Mesenchymal stem cell (in vitro differentiated cells and primary cell): ENCODE measurements at regions not wholly inside any gene's neighbourhood (a gene's known extent, or its start where the extent isn't known, plus 50 kb on each side); places are given as distances from the start of the nearest gene placed in this dataset.

Experiments
- DNase-seq: peaks from one replicate; pipeline ENCODE4 v3.0.0-alpha.2; 2013
- H2AFZ ChIP-seq: one replicate; pipeline ENCODE4 v1.6.1; 2013; ENCODE audit warnings: low read depth, mild to moderate bottlenecking, control low read depth, inconsistent platforms, low read length, moderate library complexity
- H2AK5ac ChIP-seq: 2 replicates; pipeline ENCODE4 v1.6.1; 2013; ENCODE audit warnings: low read length, moderate library complexity, mild to moderate bottlenecking, inconsistent platforms; ENCODE audit not compliant: severe bottlenecking
- H2BK120ac ChIP-seq: one replicate; pipeline ENCODE4 v1.6.1; 2013; ENCODE audit warnings: low read depth, mild to moderate bottlenecking, inconsistent platforms, low read length, moderate library complexity
- H2BK12ac ChIP-seq, 2 experiments: one replicate each; pipeline ENCODE4 v1.6.1; 2013; ENCODE audit warnings: inconsistent platforms in 2 of 2, low read length in 2 of 2, mild to moderate bottlenecking in 2 of 2, moderate library complexity in 2 of 2, control low read depth in 1 of 2
- H2BK15ac ChIP-seq: one replicate; pipeline ENCODE4 v1.6.1; 2013; ENCODE audit warnings: mild to moderate bottlenecking, low read depth, inconsistent platforms; ENCODE audit not compliant: poor library complexity, severe bottlenecking
- H2BK5ac ChIP-seq: 2 replicates; pipeline ENCODE4 v1.6.1; 2013; ENCODE audit warnings: low read depth, mild to moderate bottlenecking, low read length, control low read depth, inconsistent platforms; ENCODE audit not compliant: poor library complexity, severe bottlenecking
- H3K14ac ChIP-seq, 2 experiments: one replicate each; pipeline ENCODE4 v1.6.1; 2013; ENCODE audit warnings: inconsistent platforms in 2 of 2, low read length in 2 of 2, control low read depth in 1 of 2, mild to moderate bottlenecking in 1 of 2, moderate library complexity in 1 of 2
- H3K18ac ChIP-seq, 2 experiments: one replicate each; pipeline ENCODE4 v1.6.1; 2013; ENCODE audit warnings: inconsistent platforms in 2 of 2, low read length in 2 of 2, control low read depth in 1 of 2, low read depth in 1 of 2, mild to moderate bottlenecking in 1 of 2
- H3K23ac ChIP-seq, 2 experiments: one replicate each; pipeline ENCODE4 v1.6.1; 2013; ENCODE audit warnings: inconsistent platforms in 2 of 2, low read length in 2 of 2, mild to moderate bottlenecking in 2 of 2, moderate library complexity in 2 of 2, control low read depth in 1 of 2
- H3K27ac ChIP-seq: 2 replicates; pipeline ENCODE4 v1.5.1; 2013; ENCODE audit warnings: mild to moderate bottlenecking, moderate library complexity, low read length, control low read depth, inconsistent platforms; ENCODE audit not compliant: poor library complexity, severe bottlenecking
- H3K27me3 ChIP-seq, 2 experiments: 2 replicates each; pipeline versions ENCODE4 v1.6.1 to v1.7.0; 2013; ENCODE audit warnings: low read length in 2 of 2, mild to moderate bottlenecking in 2 of 2, moderate library complexity in 2 of 2, control low read depth in 1 of 2, inconsistent platforms in 1 of 2; ENCODE audit not compliant: control insufficient read depth in 1 of 2, insufficient read depth in 1 of 2
- H3K36me3 ChIP-seq, 2 experiments: 2 replicates each; pipeline versions ENCODE4 v1.6.1 to v1.7.0; 2013; ENCODE audit warnings: low read length in 2 of 2, control low read depth in 1 of 2, inconsistent platforms in 1 of 2, low read depth in 1 of 2, mild to moderate bottlenecking in 1 of 2; ENCODE audit not compliant: insufficient read depth in 2 of 2, control insufficient read depth in 1 of 2
- H3K4ac ChIP-seq, 2 experiments: one replicate each; pipeline ENCODE4 v1.6.1; 2013; ENCODE audit warnings: inconsistent platforms in 2 of 2, low read length in 2 of 2, mild to moderate bottlenecking in 2 of 2, moderate library complexity in 2 of 2, control low read depth in 1 of 2, low read depth in 1 of 2
- H3K4me1 ChIP-seq: 2 replicates; pipeline ENCODE4 v1.6.1; 2013; ENCODE audit warnings: low read depth, low read length, control low read depth; ENCODE audit not compliant: control insufficient read depth, insufficient read depth
- H3K4me2 ChIP-seq: 2 replicates; pipeline ENCODE4 v1.6.1; 2013; ENCODE audit warnings: low read length, mild to moderate bottlenecking, inconsistent platforms; ENCODE audit not compliant: poor library complexity, severe bottlenecking
- H3K4me3 ChIP-seq, 2 experiments: 2 replicates each; pipeline versions ENCODE4 v1.5.1 to v1.7.0; 2013; ENCODE audit warnings: low read length in 2 of 2, mild to moderate bottlenecking in 2 of 2, control low read depth in 1 of 2, low read depth in 1 of 2; ENCODE audit not compliant: insufficient read depth in 1 of 2
- H3K79me1 ChIP-seq: replicated peaks from 2 replicates; pipeline ENCODE4 v1.6.1; 2013; ENCODE audit warnings: mild to moderate bottlenecking, control low read depth, low read length, inconsistent platforms; ENCODE audit not compliant: poor library complexity, severe bottlenecking
- H3K9ac ChIP-seq: 2 replicates; pipeline ENCODE4 v1.7.0; 2013; ENCODE audit warnings: mild to moderate bottlenecking, low read length, moderate library complexity
- H3K9me3 ChIP-seq: 2 replicates; pipeline ENCODE4 v1.7.0; 2013; ENCODE audit warnings: mild to moderate bottlenecking, low read length; ENCODE audit not compliant: control insufficient read depth
- H4K8ac ChIP-seq: one replicate; pipeline ENCODE4 v1.6.1; 2013; ENCODE audit warnings: inconsistent platforms, mild to moderate bottlenecking, low read length, moderate library complexity
- H4K91ac ChIP-seq: one replicate; pipeline ENCODE4 v1.6.1; 2013; ENCODE audit warnings: mild to moderate bottlenecking, low read length, inconsistent platforms
- WGBS: methylation state at CpG from one replicate; pipeline ENCODE4 v1.1.7; 2013; ENCODE audit warnings: mixed read lengths; 5-methylcytosine and 5-hydroxymethylcytosine counted together

DNA sequence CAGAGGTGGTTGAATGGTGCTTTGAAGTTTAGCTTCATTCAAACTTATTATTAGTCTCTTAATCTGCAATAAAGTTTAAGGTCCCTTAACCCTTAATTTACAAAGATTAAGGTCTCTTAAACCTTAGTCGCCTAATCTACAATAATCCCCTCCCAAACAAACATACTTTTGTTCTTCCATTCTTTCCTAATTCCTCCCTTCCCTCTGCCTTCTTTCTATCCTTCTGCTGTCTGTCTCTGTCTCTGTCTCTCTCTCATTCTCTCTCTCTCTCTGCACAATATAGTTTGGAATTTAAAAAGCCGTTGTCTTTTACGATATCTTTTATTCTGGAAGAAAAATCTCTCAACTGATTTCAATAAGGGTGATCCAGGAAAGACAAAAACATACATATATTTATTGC is 1096.8 kb upstream of the ATXN8OS start:
- no peak overlapping the region for H2AFZ ChIP-seq
- H3K4me2 ChIP-seq, result no peak overlapping the region
- DNase-seq, result no peak
- H3K23ac ChIP-seq, result no peak overlapping the region
- H3K14ac ChIP-seq, result no peak overlapping the region
- H3K79me1 ChIP-seq, result no peaks in the 10 kb centered on the region
- no peaks in the 10 kb centered on the region for H3K36me3 ChIP-seq
- no peak overlapping the region for H2AK5ac ChIP-seq
- no peak overlapping the region for H3K4me3 ChIP-seq
- 85% methylated on average over 1 of the region's 3 CpGs for WGBS
- no peaks in the 10 kb centered on the region for H3K4me1 ChIP-seq
- H3K4ac ChIP-seq, result no peak overlapping the region
- peaks cover 3% of the 10 kb centered on the region for H3K9me3 ChIP-seq
- no peak overlapping the region for H4K91ac ChIP-seq
- no peak overlapping the region for H3K9ac ChIP-seq
- no peak overlapping the region for H3K18ac ChIP-seq
- no peak overlapping the region for H2BK120ac ChIP-seq
- no peak overlapping the region for H4K8ac ChIP-seq
- H2BK5ac ChIP-seq, result no peak overlapping the region
- no peak overlapping the region for H2BK15ac ChIP-seq
- H3K27ac ChIP-seq, result no peak overlapping the region
- H2BK12ac ChIP-seq, result no peak overlapping the region
- H3K27me3 ChIP-seq, result no peaks in the 10 kb centered on the region

DNA sequence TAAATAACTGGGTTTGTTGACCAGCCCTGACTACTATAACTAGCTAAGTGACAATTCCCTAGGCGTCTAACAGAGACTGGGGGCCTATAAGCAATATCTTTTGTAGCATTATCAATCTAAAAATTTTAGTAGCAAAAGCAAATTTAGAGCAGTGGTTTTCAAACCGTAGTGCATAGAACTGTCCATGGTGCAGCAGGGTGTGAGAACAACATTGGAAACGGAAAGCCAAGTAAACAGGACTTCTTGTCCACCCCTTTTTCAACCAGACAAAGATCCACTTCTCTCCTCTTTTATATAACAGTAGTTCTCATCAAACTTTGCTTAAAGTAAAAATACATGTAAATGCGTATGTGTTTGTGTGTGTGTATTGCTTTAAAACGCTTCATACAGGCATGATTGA is 1099.1 kb upstream of the ATXN8OS start:
- 92% methylated on average over 5 of the region's 5 CpGs for whole genome bisulfite sequencing

DNA sequence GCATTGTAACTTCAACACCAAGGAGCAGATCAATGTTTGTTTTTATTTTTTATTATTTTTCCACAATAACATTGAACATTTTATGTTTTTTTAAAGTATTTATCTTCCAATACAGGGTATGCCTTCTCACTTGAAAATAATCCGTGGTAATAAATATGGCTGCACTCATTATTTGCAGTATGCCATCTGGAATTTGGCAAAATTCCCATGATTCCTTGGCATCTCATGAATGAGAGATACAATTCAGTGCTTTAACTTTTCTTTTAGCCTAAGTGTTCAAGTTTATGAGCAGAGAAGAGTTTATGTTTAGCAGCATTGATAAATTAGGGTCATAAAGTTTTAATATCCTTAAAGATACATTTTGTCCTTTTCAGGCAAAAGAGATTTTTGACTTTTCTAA is 1109.6 kb upstream of the ATXN8OS start:
- no peak overlapping the region for H2BK120ac ChIP-seq
- no peak overlapping the region for H2BK12ac ChIP-seq

More for the DNA sequence above, 1099.1 kb upstream of the ATXN8OS start:
- Histone ChIP-seq H4K91ac (no peak overlapping the region), H3K27me3 (no peaks in the 10 kb centered on the region), H3K23ac (no peak overlapping the region), H2AK5ac (no peak overlapping the region), H3K9me3 (peaks cover 8% of the 10 kb centered on the region), H2BK120ac (no peak overlapping the region), H2BK12ac (no peak overlapping the region), H3K4me1 (no peaks in the 10 kb centered on the region), H4K8ac (no peak overlapping the region), H3K4ac (no peak overlapping the region), H2BK15ac (no peak overlapping the region), H2BK5ac (no peak overlapping the region), H3K79me1 (no peaks in the 10 kb centered on the region), H3K14ac (no peak overlapping the region), H3K18ac (no peak overlapping the region), H3K4me2 (no peak overlapping the region), H3K36me3 (no peaks in the 10 kb centered on the region), H3K4me3 (no peak overlapping the region), H3K9ac (no peak overlapping the region), H2AFZ (no peak overlapping the region), H3K27ac (no peak overlapping the region)
- no peak for DNase-seq

DNA sequence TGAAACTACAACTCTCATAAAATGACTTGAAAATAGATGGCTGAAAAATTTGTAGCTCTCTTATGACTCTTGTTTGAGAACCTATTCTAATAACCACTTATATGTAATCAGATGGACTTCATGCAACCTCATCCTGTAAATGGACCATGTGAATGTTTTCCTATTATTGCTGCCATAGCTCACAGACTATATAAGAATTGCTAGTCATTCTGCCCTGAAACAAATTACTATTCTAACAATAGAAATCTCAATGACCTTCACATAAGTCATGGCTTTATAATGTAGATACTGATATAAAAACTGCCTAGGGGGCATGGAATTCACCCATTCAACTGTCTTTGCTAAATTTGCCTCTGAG is 1111.0 kb upstream of the ATXN8OS start:
- H3K9me3 ChIP-seq, result peaks cover 13% of the 10 kb centered on the region
- H3K23ac ChIP-seq, result no peak overlapping the region
- H2BK12ac ChIP-seq, result no peak overlapping the region
- H3K4me2 ChIP-seq, result no peak overlapping the region
- no peak overlapping the region for H3K4ac ChIP-seq
- H3K27ac ChIP-seq, result no peak overlapping the region
- H3K27me3 ChIP-seq, result no peaks in the 10 kb centered on the region
- H3K79me1 ChIP-seq, result no peaks in the 10 kb centered on the region
- H2AK5ac ChIP-seq, result no peak overlapping the region
- no peak overlapping the region for H4K91ac ChIP-seq
- no peak overlapping the region for H3K9ac ChIP-seq
- no peak overlapping the region for H2BK5ac ChIP-seq
- no peak overlapping the region for H2BK120ac ChIP-seq
- no peak overlapping the region for H2BK15ac ChIP-seq
- no peaks in the 10 kb centered on the region for H3K4me1 ChIP-seq
- H3K14ac ChIP-seq, result no peak overlapping the region
- no peak overlapping the region for H2AFZ ChIP-seq
- no peak overlapping the region for H4K8ac ChIP-seq
- H3K36me3 ChIP-seq, result no peaks in the 10 kb centered on the region
- no peak for DNase-seq
- no peak overlapping the region for H3K4me3 ChIP-seq
- no peak overlapping the region for H3K18ac ChIP-seq

More for the DNA sequence above, 1109.6 kb upstream of the ATXN8OS start:
- H4K8ac ChIP-seq, result no peak overlapping the region
- H3K27ac ChIP-seq, result no peak overlapping the region
- no peak overlapping the region for H2AK5ac ChIP-seq
- no peaks in the 10 kb centered on the region for H3K4me1 ChIP-seq
- no peak overlapping the region for H3K4me3 ChIP-seq
- H3K14ac ChIP-seq, result no peak overlapping the region
- WGBS, result no CpG with 5 or more reads among the region's 1 CpG
- H4K91ac ChIP-seq, result no peak overlapping the region
- no peaks in the 10 kb centered on the region for H3K36me3 ChIP-seq
- H3K9ac ChIP-seq, result no peak overlapping the region
- no peak overlapping the region for H2BK5ac ChIP-seq
- no peaks in the 10 kb centered on the region for H3K27me3 ChIP-seq
- H3K4ac ChIP-seq, result no peak overlapping the region
- no peak overlapping the region for H3K18ac ChIP-seq
- no peak overlapping the region for H3K4me2 ChIP-seq
- no peaks in the 10 kb centered on the region for H3K79me1 ChIP-seq
- H3K9me3 ChIP-seq, result peaks cover 22% of the 10 kb centered on the region
- H2BK15ac ChIP-seq, result no peak overlapping the region
- H2AFZ ChIP-seq, result no peak overlapping the region
- DNase-seq, result no peak
- H3K23ac ChIP-seq, result no peak overlapping the region
